HG02981 (cell line): ENCODE measurements at regions not wholly inside any gene's neighbourhood (a gene's known extent, or its start where the extent isn't known, plus 50 kb on each side); places are given as distances from the start of the nearest gene placed in this dataset.

Experiments used
- ATAC-seq: cut with Tn5 transposase; IDR thresholded peaks from one replicate; pipeline ENCODE4 v1.9.1; 2021; ENCODE audit warnings: mild to moderate bottlenecking, moderate library complexity; ENCODE audit not compliant: unreplicated experiment

DNA sequence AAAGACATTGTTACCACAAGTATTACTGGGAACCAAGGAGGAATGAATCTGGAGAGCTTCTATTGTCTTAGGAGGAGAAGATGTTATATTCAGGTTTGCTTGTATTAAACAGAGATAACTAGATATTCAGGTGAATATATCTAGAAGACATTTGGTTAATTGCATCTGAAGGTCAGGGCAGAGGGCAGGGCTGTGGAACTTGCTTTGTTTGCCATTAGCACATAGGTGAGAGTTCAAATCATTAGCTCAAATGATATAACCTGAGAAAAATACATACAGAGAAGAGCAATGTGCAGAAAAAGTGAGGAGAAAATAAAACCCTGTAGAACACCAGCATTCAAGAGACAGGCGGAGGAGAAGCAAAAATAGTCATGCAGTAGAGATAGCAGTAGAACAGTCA, 116.8 kb downstream of the DNAJB9 start:
- no peak for ATAC-seq

DNA sequence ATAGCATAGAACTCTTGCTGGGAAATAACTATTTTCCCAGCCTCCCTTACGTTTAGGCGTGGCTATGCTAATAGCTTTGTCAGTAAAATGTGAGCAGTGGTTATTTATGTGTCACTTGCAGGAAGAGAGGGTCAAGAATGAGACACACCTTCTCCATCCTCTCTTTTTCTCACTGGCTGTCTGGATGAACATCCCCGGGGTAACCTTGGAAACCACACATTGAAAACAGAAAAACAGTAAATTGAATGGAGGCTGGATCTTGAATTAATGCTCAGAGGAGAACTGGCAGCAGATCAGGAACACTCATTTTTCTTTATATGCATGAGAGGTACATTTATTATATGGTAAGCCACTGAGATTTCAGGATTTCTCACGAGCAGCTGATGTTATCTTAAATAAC, 127.6 kb downstream of the DNAJB9 start:
- ATAC-seq = no peak

DNA sequence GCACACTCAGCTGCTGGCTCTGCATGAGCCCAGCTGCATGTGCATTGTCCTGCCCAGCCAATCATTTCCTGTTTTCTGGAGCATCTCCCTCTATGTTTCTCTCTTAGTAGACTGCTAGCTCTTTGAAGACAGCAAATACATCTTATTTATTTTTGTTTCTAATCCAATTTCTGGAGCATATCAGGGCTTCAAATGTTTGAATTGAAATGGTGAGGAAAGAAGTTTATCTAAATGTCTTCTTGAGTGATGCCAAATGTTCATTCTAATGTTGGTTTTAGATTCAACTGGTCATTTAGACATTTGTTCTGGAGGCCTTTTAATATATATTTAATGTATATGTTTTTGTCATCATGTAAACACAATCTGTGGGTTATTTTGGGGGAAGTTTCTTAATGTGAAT, 141.9 kb downstream of the DNAJB9 start:
- ATAC-seq = no peak

DNA sequence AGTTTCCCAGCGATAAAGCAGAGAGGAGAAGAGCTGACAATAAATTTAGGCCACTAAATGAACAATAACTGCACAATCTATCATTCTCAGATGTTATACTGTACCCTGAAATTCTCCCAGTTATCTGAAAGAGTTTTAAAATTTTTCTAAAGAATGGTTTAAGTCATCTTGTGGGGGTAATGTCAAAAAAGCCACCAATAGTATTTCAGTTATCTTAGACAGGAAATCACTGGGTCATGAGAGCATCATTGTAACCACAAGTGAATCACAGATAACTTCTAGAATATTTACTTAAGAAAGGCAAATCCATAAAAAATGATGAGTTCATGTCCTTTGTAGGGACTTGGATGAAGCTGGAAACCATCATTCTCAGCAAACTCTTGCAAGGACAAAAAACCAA, 147.1 kb downstream of the DNAJB9 start:
- no peak for ATAC-seq

DNA sequence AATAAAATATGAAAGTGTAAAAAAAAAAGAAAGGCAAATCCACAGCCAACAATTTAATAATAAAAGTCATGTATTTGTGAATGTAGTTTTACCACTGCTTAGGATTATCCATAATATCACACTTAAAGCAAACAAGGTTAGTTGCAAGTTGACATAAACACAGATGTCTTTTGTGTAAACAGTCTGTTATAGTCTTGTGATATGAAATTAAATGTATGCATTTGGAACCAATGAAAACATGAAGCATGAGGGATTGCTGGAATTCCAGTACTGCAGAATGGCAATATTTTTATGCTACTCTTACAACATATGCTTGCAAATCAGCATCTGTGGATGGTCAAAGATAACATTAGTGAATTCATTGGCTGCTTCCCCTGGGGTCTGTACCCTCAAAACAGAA, 148.1 kb downstream of the DNAJB9 start:
- no peak for ATAC-seq

DNA sequence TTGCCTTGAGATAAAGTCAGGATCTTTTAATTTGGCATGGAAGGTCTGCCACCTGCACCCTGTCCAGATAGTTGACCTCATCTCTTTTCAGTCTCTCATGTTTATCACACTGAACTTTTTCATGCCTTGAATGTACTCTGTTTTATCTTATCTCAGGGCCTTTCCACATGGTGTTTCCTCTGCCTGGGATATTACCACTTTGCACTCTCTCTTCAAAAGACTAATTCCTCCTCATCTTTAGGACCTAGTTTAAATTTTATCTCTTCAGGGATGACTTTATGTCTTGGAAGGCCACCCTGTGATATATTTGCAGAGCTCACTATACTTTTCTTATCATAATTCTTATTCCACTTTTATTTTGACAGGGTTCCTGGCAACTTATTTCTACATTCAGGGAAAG, 150.0 kb downstream of the DNAJB9 start:
- no peak for ATAC-seq

DNA sequence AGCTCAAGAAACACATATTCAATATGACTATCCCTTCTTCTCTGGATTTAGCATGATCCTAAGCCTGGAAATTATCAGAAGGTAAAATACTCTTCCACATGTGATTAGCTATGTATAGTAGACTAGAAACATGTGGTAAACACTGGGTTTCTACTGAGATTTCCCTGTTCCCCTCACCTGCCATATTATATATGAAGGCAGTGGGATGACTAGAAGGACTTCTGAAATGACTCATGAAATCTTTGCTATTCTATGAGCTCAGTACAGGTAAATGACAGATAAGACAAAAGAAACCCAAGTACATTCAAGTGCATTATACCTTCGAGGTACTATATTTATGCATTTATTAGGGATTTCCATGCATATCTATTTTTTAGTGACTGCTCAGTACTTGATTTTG, 152.9 kb downstream of the DNAJB9 start:
- ATAC-seq = no peak

DNA sequence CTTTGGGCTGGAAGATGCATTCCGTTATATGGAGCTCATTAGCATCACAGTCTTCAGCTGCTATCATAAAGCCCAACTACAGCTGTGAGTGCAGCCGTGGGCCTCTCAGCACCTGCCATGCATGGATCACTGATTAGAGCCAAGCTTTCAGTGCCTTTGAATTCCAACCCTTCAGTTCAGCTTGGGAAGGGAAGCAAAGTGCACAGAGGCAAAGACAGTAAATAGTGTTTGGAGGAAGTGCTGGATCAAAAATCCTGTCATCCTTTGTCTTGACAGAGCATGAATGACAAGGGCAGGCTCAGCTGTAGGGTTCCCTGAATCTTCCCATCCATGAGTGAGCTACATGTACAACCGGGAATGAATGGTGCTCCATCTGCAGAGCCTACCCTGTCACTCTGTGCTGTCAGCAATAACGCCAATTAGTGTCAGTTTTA, 153.7 kb downstream of the DNAJB9 start:
- no peak for ATAC-seq

DNA sequence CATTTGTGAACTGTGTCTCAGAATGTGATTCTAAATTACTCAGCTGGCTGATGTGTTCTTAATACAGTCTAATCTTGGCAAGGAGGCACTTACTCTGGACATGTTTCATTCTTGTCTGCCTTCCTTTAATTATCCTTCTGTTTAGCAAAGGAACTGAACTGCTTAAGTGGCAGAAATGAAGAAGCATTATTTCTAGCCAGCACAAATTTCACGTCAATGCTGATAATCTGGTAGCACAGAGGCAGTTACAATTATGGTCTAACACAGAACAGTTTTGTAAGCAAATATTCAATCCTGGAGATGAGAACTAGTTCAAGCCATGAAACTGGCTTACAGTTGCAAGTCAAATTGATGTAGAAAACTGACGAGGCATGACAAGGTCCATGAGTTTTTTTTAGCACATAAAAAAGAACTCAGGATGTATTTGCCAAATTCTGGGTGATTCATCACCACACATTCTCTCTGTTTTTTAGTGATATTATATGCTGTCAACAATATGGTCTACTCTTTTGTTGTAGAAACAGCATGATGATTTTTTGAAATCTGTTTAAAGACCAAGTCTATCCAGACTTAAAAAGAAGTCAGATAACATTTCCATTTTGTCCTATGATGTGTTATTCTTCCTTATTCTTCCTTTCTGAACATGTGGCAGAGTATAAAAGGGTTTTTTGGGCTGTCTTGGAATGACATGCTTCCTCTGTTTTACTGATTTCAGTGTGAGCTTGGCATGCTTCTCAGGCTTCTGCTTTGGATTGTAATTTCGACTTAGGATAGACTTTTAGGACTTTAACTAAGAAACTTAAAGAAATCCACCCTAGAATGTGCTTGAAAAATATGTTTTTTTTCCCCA, 154.8 kb downstream of the DNAJB9 start:
- no peak for ATAC-seq

DNA sequence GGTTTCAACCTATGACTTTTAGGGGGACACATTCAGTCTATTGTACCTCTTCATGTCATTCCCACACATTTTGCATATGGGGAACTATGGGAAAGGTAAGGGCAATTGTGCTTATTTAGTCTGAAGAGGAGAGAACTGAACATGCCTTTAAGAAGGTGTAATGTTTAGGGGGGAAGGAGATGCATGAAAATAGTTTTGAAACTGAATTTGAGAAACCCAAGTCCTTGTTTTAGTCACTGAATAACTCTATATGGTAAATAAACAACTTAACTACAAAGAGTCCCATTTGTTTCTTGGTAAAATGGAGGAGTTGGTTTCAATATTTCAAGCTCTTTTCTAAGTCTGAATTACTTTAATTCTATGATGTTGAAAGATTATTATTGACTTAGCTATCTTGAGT, 166.1 kb downstream of the DNAJB9 start:
- no peak for ATAC-seq

DNA sequence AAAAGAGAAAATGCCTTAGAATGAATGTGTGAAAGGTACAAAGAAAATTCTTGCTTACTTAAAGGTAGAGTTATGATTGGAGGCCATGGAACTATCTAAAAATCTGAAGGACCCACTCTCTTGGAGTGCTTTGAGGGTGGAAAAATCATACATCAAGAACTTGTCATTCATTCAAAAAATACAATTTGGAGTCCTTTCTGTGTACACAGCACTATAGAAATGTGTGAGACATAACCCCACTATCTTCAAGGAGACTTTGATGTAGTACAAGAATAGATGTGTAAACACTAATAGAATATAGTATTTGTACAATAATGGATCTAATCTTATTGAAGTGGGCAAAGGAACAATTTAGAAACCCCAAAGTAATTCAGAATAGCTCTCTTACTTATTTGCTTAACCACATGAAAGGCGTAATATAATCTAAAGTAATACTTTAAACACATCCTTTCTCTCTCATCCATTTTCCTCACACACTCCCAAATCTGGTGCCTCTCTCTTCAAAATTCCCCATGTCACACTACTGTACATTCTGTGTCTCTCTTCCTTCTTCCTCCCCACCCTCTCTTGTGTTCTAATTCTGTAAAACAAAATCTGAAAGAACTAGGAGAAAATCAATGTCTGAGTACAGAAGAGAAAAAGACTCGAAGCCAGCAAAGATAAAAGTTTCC, 166.7 kb downstream of the DNAJB9 start:
- no peak for ATAC-seq

DNA sequence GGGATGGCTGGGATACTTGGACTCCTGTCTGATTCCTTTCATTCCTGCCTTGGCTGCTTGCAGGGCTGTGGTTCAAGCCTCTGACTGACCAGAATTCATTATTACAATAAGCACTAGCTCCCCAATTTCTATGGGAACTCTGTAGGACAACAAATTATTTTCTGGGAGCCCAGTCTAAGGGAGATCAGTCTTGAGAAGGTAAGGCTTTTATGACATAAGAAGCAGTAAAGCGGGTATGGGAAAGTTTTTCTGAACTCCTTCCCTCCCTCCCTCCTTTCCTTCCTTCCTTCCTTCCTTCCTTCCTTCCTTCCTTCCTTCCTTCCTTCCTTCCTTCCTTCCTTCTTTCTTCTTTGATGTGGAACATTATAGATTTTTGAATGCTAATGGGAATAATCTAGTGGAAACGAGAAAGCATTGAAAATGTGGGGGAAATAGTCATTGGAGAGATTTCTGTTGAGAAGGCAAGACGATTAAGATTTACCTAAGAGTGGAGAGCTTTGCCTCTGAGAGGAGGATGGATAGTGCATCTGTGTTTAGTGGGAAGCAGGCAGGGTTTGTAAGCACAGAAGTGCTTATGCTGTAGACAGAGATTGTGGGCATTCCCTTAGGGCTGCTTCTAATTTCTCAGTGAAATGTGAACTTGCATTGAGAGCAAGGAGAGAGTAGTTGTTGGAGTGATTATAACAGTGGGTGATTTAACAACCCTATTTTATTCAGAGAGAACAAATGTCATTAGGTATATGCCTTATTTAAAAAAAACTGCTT, 201.5 kb downstream of the DNAJB9 start:
- ATAC-seq = no peak

DNA sequence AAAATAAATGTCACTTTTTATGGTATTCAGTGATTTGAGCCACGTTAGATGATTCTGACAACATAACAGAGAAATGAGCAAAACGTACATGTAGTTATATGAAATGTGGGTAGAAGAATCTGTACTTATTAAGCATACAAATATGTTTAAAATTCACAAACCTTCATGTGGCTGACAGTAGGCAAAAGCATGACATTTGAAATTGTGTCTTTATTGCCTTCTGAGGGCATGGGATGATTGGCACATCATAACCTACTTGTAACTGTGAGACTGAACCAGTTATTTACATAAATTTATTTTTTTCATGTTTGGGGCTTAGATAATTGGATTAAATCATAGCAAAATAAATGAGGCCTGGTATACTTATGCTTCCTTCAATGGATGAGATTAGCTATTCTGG, 202.2 kb downstream of the DNAJB9 start:
- no peak for ATAC-seq

DNA sequence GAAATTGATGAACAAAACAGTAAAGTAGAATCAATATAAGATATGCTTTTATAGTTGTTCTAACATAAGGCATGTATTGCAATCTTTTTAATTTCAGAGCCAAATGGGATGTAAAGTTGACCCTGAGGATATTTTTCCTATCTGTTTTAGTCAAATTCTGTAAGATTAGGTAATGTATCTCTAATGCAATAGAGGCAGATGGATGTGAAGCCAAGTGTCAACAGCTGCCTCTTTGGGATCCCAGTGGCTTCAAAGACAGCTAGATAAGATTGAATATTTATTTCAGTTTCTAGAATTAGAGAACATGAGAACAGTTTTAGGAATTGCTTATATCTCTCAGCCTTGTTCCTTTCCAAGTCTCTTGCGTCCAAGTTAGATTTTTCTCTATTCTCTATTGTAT, 208.3 kb downstream of the DNAJB9 start:
- no peak for ATAC-seq

DNA sequence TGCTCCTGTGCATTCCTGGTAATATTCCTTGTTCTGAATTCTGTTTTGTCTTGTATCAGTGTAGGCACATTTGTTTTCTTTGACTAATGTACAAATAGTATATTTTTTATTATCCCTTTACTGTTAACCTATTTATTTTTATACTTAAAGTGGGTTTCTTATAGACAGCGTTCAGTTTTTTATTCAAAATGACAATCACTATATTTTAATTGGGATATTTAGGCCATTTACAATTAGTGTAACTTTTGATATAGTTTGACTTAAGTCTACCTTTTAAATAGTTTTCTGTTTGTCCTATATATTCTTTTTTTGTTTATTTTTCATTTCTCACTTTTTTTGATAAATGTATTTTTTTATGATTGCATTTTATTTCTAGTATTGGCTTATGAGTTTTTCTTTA, 219.8 kb downstream of the DNAJB9 start:
- no peak for ATAC-seq

DNA sequence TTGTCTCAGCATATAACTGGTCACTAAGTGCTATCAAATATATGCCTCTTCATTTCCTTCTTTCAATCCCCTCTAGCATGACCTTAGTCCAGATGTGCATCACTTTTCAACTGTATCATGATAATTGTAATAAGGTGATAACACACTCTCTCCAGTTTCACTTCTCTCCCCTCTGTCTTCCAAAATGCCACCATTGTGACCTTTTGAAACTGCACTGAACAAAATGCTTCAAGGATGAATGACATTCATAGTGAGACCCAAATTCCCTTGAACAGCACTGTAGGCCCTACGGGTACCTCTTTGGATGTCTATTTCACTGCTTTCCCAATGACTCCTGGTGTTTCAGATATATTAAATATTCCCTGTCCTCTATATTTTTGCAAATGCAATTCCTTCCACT, 224.8 kb downstream of the DNAJB9 start:
- no peak for ATAC-seq

DNA sequence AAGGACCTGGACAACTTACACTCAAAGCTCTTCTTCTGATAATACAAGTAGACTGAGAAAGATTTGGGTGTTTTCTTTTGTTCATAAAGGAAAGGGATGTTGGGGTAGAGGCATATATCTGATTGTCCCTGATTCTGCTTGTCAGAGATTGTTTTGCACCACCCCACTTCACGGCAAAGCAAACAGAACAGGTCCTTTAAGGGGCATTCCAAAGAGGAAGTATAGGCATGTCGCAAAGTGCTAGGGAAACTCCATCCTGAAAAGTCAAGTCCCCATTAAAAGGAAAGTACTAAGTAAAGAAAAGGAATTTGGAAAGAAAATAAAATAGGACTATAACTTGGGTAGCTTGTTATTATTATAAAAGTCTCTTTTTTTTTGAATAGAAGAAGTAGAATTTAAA, 233.0 kb downstream of the DNAJB9 start:
- ATAC-seq = no peak

DNA sequence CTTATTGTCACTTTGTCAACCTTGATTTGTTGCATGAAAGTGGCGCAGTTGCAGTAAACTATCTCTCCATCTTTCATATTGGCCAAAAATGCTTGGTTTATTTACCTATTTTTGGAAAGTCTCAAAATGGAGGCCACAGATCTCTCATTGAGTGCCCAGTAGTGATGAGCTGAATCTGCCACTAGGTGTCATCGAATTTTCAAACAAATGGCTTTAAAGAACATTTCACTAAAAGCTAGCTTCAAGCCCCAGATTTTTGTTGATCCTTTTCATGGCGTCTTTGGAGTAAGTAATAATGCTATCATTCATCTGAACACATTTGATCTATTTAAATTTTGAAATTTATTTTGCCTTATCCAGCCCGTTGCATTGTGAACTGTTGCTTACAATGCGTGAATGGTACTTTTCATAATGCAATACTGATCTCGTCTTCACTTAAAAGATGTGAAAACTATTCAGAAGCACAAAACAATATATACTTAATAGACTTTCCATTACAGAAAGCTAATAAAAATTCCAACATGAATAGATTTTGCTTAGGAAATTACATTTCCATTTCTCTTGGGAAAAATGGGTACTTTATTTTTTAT, 236.2 kb downstream of the DNAJB9 start:
- peak; percentile 51 for ATAC-seq

DNA sequence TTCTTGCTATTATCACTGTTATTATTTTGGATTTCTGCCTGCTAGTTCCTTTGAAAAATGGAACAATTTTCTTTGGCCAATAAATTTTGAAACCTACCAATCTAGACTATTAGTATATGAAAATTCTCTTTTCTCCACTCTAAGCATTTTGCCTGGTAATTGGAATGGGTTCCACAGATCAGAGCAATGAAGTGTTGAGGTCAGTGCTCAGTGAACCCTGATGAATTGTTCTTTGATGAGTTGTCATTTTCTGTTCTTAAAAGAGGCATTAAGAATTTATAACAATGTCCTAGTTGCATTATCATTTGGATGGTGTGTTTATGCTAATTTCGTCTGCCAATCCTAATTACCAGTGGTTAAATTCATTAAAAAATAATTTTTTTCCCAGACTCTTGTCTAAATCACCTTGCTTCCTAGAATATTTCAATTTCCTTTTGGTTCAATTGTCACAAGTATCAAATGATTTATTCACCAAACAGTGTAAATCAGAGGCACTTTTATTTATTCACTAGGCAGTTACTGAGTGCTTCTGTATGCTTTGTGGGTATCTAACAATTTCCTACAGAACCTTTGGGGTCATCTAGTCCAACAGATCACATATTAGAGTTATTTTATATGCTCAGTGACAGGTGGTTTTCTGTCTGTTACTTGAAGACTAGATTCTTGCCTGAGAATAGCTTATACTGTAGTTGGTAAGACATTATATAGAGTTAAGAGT, 239.0 kb downstream of the DNAJB9 start:
- ATAC-seq = no peak

DNA sequence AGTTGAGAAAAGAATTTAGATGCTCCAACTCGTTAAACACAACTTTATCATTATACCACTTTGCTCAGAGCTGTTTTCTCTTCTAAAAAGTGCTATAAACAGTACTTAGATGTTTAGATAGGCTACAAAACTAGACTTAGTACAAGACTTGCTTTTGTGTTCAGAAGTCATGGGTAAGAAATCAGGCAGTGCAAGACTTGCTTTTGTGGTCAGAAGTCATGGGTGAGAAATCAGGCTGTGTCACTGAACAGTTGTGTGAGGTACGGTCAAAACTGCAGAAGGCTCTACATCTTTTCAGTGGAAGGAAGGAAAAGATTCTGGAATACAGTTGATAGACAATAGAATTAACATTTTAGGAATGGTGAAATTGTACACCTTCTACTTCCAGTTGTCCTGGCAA, 239.7 kb downstream of the DNAJB9 start:
- ATAC-seq = no peak
